Stimulated activated CD8-positive, alpha-beta memory T cell treated with anti-CD3 and anti-CD28 coated beads, Interleukin-7, amount 100 ng/mL, for 4 hours (primary cell): ENCODE measurements at regions not wholly inside any gene's neighbourhood (a gene's known extent, or its start where the extent isn't known, plus 50 kb on each side); places are given as distances from the start of the nearest gene placed in this dataset.

Experiments
- DNase-seq, 2 donors: peaks; one replicate each; pipeline ENCODE4 v3.0.0-alpha.2; 2020; ENCODE audit warnings: low read depth in 2 of 2

GRCh38 chr6:22067671-22068070, 229.2 kb downstream of the PRL start:
- DNase-seq = no peak

DNA sequence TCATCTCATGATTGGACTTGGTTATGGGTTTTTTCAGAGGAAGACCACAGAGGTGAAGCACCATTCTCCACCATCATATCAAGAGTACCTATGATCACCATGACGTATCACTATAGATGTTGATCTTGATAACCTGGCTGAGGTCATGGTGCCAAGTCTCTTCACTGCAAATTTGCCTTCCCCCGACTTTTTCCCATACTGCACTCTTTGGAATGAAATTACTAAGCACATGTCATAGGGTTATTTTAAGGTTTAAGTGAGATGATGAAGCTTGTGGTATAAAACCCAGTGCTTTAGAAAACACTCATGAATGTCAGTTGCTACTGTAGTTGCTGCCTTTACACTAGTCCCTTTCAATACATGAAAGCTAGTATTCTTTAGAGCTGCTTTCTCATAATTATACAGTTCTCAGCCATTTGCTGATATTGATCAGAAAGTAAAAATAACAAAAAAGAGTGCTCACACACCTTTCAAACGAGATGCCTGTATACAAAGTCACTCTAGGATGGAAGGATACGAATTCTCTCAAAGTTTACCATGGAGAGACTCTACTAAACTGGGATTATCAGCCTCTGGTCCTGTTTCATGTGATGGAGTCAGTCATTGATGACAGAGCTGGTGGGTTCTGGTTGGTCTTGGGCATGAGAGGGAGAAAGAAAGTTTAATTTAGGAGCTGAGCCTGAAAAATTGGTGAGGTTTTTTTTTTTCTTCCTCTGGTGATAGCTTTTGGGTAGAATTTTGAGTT, 228.1 kb downstream of the PRL start:
- DNase-seq = no peak

DNA sequence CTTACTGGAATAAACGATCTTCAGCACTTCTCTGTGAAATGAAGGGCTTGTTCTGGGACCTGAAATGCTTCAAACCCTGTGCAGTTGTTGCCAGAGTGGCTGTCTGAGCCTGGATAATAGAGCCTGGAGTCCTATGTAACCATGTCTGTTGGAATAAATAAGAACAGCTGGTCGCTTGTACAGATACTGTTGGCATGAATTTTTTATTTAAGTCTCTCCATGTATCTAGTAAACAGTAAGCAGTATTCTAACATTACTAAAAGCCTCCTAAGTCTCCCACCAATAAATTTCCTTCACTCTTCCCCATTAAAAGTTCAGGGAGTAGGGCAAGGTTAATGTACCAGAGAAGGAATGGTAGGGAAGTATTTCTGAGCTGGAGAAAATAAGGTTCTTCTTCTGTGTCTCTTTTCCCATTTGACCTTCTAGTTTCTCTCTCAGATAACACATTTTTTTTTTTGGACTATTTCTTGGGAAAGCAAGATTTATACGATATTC, 227.5 kb downstream of the PRL start:
- DNase-seq = no peak

GRCh38 chr6:22071270-22072041, 225.4 kb downstream of the PRL start:
- no peak for DNase-seq

GRCh38 chr6:22072949-22073348, 223.9 kb downstream of the PRL start:
- DNase-seq = no peak

DNA sequence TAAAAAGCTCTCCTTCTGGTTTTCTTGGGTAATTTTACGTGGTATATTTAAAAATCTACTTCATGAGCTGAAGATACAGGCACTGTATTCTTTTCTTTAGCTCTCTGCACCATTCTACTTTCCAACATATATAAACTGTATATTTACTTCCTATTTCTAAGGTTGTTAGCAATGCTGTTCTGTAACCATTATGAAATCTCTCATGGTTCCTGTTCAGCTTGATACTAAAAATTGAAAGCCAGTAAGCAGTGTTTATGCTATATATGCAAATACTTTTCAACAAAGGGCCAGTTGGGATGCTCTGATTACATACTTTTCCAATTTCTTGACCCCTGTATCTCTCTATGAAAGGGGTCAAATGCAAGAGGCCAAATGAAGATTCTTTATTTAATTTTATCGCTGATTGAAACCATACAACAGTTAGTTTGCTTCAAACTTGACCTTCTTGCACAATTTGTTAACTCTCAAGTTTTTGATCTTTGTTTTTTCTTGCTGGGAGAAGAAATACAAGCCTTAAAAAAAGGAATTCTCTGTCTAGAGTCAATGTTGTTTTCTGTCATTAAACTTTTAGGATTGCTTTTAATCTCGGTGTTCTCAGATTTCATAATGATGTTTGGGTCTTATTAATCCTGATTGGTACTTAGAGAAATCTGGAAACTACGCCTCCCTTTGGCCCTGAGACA, 223.2 kb downstream of the PRL start:
- no peak for DNase-seq

DNA sequence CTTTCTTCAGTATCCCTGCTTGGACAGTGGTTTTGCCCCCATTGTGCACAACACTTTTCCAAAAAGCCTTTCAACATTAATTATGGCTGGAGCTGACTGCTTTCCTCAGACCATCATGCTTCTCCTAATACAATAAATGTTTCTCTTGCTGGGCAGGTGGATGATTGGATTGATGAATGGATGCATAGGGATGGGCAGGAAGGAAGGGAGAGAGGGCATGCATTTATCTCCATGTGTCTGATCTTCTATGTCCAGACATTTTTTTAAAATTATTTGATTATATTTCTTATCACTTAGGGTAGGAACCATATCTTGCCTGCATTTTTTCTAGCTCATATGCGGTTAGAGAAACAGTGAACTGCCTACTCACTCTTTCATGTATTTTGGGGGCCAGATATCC, 218.5 kb downstream of the PRL start:
- no peak for DNase-seq

DNA sequence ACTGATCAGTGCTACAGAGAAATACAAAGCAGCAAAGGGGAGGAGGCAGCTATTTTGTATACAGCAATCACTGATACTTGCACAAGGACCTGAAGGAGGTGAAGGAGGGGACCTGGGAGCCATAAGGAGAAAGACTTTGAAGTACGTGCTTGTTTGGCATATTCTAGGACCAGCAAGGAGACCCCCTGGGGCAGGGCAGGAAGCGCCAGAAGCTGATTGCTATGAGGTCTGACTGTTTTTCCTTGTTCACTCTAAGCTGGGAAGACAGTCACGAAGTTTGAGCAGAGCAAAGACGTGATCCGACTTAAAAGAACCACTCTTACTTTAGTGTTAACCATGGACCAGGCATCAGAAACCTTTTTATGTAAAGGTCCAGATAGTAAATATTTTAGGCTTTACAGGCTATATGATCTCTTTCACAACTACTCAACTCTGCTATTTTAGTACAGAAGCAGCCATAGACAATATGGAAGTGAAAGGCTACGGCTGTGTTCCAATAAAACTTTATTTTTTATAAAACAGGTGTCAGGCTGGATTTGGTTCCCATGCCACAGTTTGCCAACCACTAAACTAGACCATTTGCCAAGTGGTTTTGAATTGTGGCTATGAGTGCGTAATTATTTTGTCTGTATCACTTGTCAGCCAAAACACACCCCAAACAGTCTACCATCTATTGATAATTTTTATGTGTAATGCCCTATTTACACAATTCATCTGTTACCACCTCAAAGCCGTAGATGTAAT, 217.9 kb downstream of the PRL start:
- DNase-seq = no peak

GRCh38 chr6:22079783-22080182, 217.1 kb downstream of the PRL start:
- DNase-seq = no peak

DNA sequence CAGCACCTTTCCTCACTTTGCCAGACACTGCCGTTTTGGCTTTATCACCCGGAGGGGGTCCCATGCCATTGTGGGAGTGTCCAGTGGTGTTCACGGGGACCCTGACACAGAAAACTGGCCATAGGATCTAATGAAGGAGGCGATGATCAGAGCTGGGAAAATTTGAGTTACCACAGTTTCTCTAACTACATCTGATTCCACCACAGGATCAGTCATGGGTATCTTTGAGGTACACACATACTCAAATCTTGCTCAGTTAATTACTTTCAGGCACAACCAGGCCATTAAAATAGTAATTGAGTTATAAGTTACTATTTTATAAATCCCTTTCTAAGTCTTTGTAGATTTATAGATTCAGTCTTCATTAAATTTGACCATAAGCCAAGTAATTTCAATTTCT, 215.1 kb downstream of the PRL start:
- no peak for DNase-seq

- no peak for DNase-seq
Observed at GRCh38 chr6:22082218-22082617, 214.6 kb downstream of the PRL start.

- no peak for DNase-seq
Observed at GRCh38 chr6:22083119-22083518, 213.7 kb downstream of the PRL start.

DNA sequence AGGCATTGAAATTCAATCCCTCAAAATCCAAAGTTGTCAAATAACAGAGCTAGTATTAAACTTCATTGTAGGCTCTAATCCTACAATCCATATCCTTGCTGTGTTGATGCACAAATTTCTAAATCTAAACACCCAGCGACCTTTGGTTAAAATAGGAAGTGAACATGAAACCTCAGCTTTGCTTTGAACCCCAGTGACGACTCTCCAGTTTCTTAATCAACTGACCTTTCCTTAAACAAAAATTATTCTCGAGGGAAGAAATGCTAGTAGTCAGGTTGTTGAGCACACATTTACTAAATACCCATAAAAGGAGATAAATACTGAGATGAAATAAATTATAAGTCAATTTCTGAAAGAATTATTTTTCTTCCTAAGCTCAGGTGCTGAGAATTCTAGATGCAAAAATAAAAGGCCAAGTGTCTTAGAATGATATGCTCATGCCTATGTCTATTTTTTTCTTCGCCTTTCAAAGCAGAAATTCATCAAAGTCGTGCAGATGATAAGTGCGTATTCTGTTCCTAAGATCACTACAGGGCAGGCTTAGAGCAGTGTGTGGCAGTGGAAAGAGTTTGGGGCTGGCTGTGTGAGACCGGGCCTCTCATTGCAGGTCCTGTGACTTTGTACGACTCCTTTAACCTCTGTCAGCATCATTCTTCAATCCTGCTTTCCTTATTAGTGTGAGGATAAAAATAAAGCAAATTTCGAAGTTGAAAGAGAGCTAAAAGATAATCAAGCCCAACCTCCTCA, 208.7 kb downstream of the PRL start:
- no peak for DNase-seq

GRCh38 chr6:22091424-22091948, 205.3 kb downstream of the PRL start:
- DNase-seq = no peak

- DNase-seq = no peak
Observed at GRCh38 chr6:22095836-22096235, 201.0 kb downstream of the PRL start.

GRCh38 chr6:22098601-22099031, 198.2 kb downstream of the PRL start:
- DNase-seq = no peak

- no peak for DNase-seq
Observed at GRCh38 chr6:22099231-22099630, 197.6 kb downstream of the PRL start.

DNA sequence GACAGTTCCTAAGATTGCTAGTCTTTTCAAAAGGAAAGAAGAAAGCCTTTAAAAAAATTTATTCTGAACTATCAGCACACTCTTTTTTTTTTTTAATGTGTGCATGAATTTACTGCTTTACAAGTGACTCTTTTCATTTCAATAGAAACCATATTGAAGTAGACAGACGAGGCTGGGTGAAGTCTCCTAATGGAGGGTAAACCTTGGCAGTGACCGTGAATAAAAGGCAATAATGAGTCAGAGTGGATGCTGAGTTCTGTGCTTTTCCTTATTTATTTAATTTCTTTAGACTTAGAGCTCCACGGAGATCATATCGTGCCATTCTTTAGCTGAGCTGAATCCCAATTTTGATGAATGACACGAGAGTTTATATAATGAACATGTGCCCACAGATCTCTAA, 196.9 kb downstream of the PRL start:
- no peak for DNase-seq

- DNase-seq = no peak
Observed at GRCh38 chr6:22101163-22101562, 195.7 kb downstream of the PRL start.

- DNase-seq = no peak
Observed at GRCh38 chr6:22102671-22103070, 194.2 kb downstream of the PRL start.

DNA sequence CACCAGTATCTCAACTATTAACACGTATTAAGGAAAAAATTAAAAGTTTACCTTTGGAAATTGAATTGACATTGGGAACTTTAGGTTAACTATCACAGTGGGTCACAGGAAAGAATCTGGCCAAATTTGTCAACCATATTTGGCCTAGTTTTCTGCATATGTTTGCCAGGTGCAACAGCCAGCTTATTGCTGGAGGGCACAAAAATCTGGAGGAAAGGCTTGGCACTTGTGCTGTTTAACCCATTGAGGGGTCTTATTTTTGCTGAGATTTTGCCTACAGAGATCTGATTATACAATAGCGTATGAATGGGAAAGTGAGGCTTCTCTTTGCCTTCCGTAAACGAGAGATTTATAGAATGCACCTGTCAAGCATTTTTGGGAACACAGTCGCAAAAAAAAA, 190.4 kb downstream of the PRL start:
- no peak for DNase-seq
